GM23338 (cell line): ENCODE measurements at regions not wholly inside any gene's neighbourhood (a gene's known extent, or its start where the extent isn't known, plus 50 kb on each side); places are given as distances from the start of the nearest gene placed in this dataset.

Experiments used
- ATAC-seq: fragments of 200-7000 bp; cut with Tn5 transposase; 3 replicates; pipeline ENCODE4 v1.9.1; 2020
- DNase-seq: peaks from one replicate; pipeline ENCODE4 v3.0.0-alpha.2; 2015; ENCODE audit warnings: low spot score
- H2AFZ ChIP-seq: fragments of 200-600 bp; sonication (generic); 2 replicates; pipeline ENCODE4 v1.8.0; 2016; ENCODE audit warnings: antibody characterized with exemption, mild to moderate bottlenecking, moderate library complexity
- H3F3A ChIP-seq: fragments of 200-600 bp; sonication (generic); replicated peaks from 2 replicates; pipeline ENCODE4 v1.8.0; 2017; ENCODE audit warnings: antibody characterized with exemption, mixed run types, low read depth
- H3K27ac ChIP-seq: fragments of 200-600 bp; sonication (generic); 2 replicates; pipeline ENCODE4 v1.6.1; 2016; ENCODE audit warnings: low read depth
- H3K27me3 ChIP-seq: fragments of 200-600 bp; sonication (generic); 2 replicates; pipeline ENCODE4 v1.8.0; 2016; ENCODE audit warnings: mild to moderate bottlenecking, mixed run types, moderate library complexity; ENCODE audit not compliant: insufficient read depth
- H3K36me3 ChIP-seq: fragments of 200-600 bp; sonication (generic); 2 replicates; pipeline ENCODE4 v1.8.0; 2016; ENCODE audit warnings: mild to moderate bottlenecking; ENCODE audit not compliant: insufficient read depth
- H3K4me1 ChIP-seq: fragments of 200-600 bp; sonication (generic); 2 replicates; pipeline ENCODE4 v1.8.0; 2016; ENCODE audit warnings: mild to moderate bottlenecking, moderate library complexity; ENCODE audit not compliant: insufficient read depth
- H3K4me2 ChIP-seq: fragments of 200-600 bp; sonication (generic); 2 replicates; pipeline ENCODE4 v1.7.1; 2017; ENCODE audit warnings: mixed run types
- H3K4me3 ChIP-seq: fragments of 200-600 bp; sonication (generic); 2 replicates; pipeline ENCODE4 v1.6.1; 2016; ENCODE audit warnings: mixed run types
- H3K79me2 ChIP-seq: fragments of 200-600 bp; sonication (generic); replicated peaks from 2 replicates; pipeline ENCODE4 v1.8.0; 2017; ENCODE audit warnings: mild to moderate bottlenecking; ENCODE audit not compliant: insufficient read depth
- H3K9me2 ChIP-seq: fragments of 200-600 bp; sonication (generic); 2 replicates; pipeline ENCODE4 v1.8.0; 2017; ENCODE audit not compliant: insufficient read depth
- H4K20me1 ChIP-seq: fragments of 200-600 bp; sonication (generic); replicated peaks from 2 replicates; pipeline ENCODE4 v1.8.0; 2017; ENCODE audit warnings: mild to moderate bottlenecking; ENCODE audit not compliant: insufficient read depth
- H3K27ac Mint-ChIP-seq: 2 replicates; pipeline ENCODE4 v1.8.0; 2020; ENCODE audit warnings: inconsistent platforms, mild to moderate bottlenecking, moderate library complexity, mixed read lengths
- H3K27me3 Mint-ChIP-seq: 3 replicates; pipeline ENCODE4 v1.8.0; 2022; ENCODE audit warnings: low read depth, mild to moderate bottlenecking, moderate library complexity, mixed read lengths, inconsistent platforms; ENCODE audit not compliant: insufficient read depth, poor library complexity
- H3K36me3 Mint-ChIP-seq: 3 replicates; pipeline ENCODE4 v1.8.0; 2021; ENCODE audit warnings: low read depth, mild to moderate bottlenecking, inconsistent platforms, moderate library complexity, mixed read lengths
- H3K4me1 Mint-ChIP-seq: 3 replicates; pipeline ENCODE4 v1.8.0; 2020; ENCODE audit warnings: mild to moderate bottlenecking, inconsistent platforms, mixed read lengths
- H3K4me3 Mint-ChIP-seq: 3 replicates; pipeline ENCODE4 v1.8.0; 2021; ENCODE audit warnings: moderate library complexity, mild to moderate bottlenecking, inconsistent platforms, mixed read lengths
- H3K9me3 Mint-ChIP-seq: 3 replicates; pipeline ENCODE4 v1.8.0; 2020; ENCODE audit warnings: moderate library complexity, mild to moderate bottlenecking, inconsistent platforms, mixed read lengths
- CREB1 ChIP-seq: fragments of 250-450 bp; sonication (Bioruptor Pico); IDR thresholded peaks from 2 replicates; pipeline ENCODE4 v1.5.0; 2020; ENCODE audit warnings: low read depth, mild to moderate bottlenecking, moderate library complexity
- EZH2 ChIP-seq: fragments of 200-600 bp; sonication (generic); IDR thresholded peaks from one replicate; pipeline ENCODE4 v1.8.0; 2017; ENCODE audit warnings: antibody characterized with exemption, mild to moderate bottlenecking, low read depth; ENCODE audit not compliant: unreplicated experiment
- EZH2phosphoT487 ChIP-seq: fragments of 200-600 bp; sonication (generic); IDR thresholded peaks from one replicate; pipeline ENCODE4 v1.8.1; 2018; ENCODE audit warnings: antibody characterized with exemption; ENCODE audit not compliant: unreplicated experiment
- JUNB ChIP-seq: IDR thresholded peaks from one replicate; pipeline ENCODE4 v1.6.1; 2016; ENCODE audit warnings: antibody characterized with exemption; ENCODE audit not compliant: unreplicated experiment
- NANOG ChIP-seq: IDR thresholded peaks from 2 replicates; pipeline ENCODE4 v1.6.1; 2016; ENCODE audit warnings: antibody characterized with exemption, borderline replicate concordance
- POLR2AphosphoS5 ChIP-seq: IDR thresholded peaks from 2 replicates; pipeline ENCODE4 v1.6.1; 2016; ENCODE audit warnings: antibody characterized with exemption, low read depth
- STAT1 ChIP-seq: IDR thresholded peaks from one replicate; pipeline ENCODE4 v1.6.1; 2016; ENCODE audit warnings: antibody characterized with exemption; ENCODE audit not compliant: unreplicated experiment
- ZNF114 ChIP-seq: fragments of 250-450 bp; sonication (Bioruptor Pico); IDR thresholded peaks from 2 replicates; pipeline ENCODE4 v1.5.0; 2020; ENCODE audit warnings: mild to moderate bottlenecking, moderate library complexity
- ZNF331 ChIP-seq: fragments of 250-450 bp; sonication (Bioruptor Pico); IDR thresholded peaks from 2 replicates; pipeline ENCODE4 v1.5.0; 2020; ENCODE audit warnings: low read depth, mild to moderate bottlenecking, moderate library complexity
- ZNF462 ChIP-seq: fragments of 250-450 bp; sonication (Bioruptor Pico); IDR thresholded peaks from 2 replicates; pipeline ENCODE4 v1.5.0; 2020; ENCODE audit warnings: mild to moderate bottlenecking, moderate library complexity
- TF ChIP-seq, protein P1 (sequence below): IDR thresholded peaks from 2 replicates; pipeline ENCODE4 v1.6.1; 2016; ENCODE audit warnings: antibody characterized with exemption
- TF ChIP-seq, protein P2 (sequence below), 2 experiments: fragments of 200-600 bp in 1 of 2; sonication (generic) in 1 of 2; conservative IDR thresholded peaks; 2 replicates each; pipeline versions ENCODE4 v1.5.1 to v1.6.1; 2016 to 2017; ENCODE audit warnings: antibody characterized with exemption in 2 of 2, low read depth in 2 of 2, mild to moderate bottlenecking in 2 of 2, moderate library complexity in 1 of 2

GRCh38 chr6:103284835-103285234 is 1574.9 kb downstream of the HACE1 start:
- Mint-ChIP-seq H3K9me3 (peaks cover 35% of the 10 kb centered on the region), H3K36me3 (peaks cover 16% of the 10 kb centered on the region; the same call in 2 of the 3 replicates), H3K4me1 (no peaks in the 10 kb centered on the region), H3K4me3 (no peak overlapping the region), H3K27me3 (peaks cover 2% of the 10 kb centered on the region), H3K27ac (no peak overlapping the region)
- H3F3A ChIP-seq: no peaks in the 10 kb centered on the region
- no peaks in the 10 kb centered on the region; the same call in 1 of the 2 replicates for H3K9me2 ChIP-seq
- no peak for ATAC-seq
- no peak overlapping the region for H3K4me3 ChIP-seq
- H3K27me3 ChIP-seq: no peaks in the 10 kb centered on the region
- no peak for DNase-seq
- no peaks in the 10 kb centered on the region for H4K20me1 ChIP-seq
- H3K4me1 ChIP-seq: no peaks in the 10 kb centered on the region
- no peaks in the 10 kb centered on the region for H3K79me2 ChIP-seq
- no peaks in the 10 kb centered on the region; the same call in 1 of the 2 replicates for H3K36me3 ChIP-seq
- no peak overlapping the region for H3K27ac ChIP-seq
- no peak overlapping the region for H2AFZ ChIP-seq
- TF ChIP-seq, protein P1, sequence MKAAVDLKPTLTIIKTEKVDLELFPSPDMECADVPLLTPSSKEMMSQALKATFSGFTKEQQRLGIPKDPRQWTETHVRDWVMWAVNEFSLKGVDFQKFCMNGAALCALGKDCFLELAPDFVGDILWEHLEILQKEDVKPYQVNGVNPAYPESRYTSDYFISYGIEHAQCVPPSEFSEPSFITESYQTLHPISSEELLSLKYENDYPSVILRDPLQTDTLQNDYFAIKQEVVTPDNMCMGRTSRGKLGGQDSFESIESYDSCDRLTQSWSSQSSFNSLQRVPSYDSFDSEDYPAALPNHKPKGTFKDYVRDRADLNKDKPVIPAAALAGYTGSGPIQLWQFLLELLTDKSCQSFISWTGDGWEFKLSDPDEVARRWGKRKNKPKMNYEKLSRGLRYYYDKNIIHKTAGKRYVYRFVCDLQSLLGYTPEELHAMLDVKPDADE: no peak
- TF ChIP-seq ZNF331 (CRISPR knock-in tag) (no peak), ZNF114 (CRISPR knock-in tag) (no peak), EZH2 (no peak)
- no peak overlapping the region for H3K4me2 ChIP-seq

DNA sequence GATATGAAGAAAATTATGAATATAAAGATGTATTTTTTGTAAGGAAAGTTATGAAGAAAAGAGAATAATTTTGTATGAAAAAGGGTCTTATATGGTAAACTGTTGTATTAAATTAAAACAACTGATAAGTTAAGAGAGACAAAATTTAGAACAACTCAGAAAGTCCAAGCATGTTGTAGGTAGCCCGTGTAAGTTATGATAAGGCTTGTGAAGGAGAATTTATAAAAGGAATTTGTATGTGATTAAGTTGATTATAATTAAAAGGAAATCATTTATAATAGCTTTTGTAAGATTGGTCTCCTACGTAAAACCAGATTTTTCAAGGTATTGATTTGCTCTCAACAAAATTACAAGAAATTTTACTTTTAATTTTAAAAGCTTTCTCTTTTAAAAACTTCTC is 1579.3 kb downstream of the HACE1 start:
- no peaks in the 10 kb centered on the region; the same call in none of the 2 replicates for H3K36me3 ChIP-seq
- Mint-ChIP-seq H3K27ac (no peak overlapping the region), H3K9me3 (peaks cover 53% of the 10 kb centered on the region), H3K27me3 (peaks cover 2% of the 10 kb centered on the region), H3K36me3 (peaks cover 23% of the 10 kb centered on the region; the same call in 2 of the 3 replicates), H3K4me3 (no peak overlapping the region), H3K4me1 (no peaks in the 10 kb centered on the region)
- no peak overlapping the region for H3K27ac ChIP-seq
- H4K20me1 ChIP-seq: no peaks in the 10 kb centered on the region
- DNase-seq (no peak), ATAC-seq (no peak)
- no peaks in the 10 kb centered on the region for H3K79me2 ChIP-seq
- H3K9me2 ChIP-seq: no peaks in the 10 kb centered on the region
- H3F3A ChIP-seq: no peaks in the 10 kb centered on the region
- H3K4me1 ChIP-seq: no peaks in the 10 kb centered on the region
- no peak overlapping the region for H2AFZ ChIP-seq
- no peak overlapping the region for H3K4me3 ChIP-seq
- H3K4me2 ChIP-seq: no peak overlapping the region
- no peaks in the 10 kb centered on the region for H3K27me3 ChIP-seq
- TF ChIP-seq ZNF462 (no peak), NANOG (no peak), POLR2AphosphoS5 (no peak), ZNF114 (CRISPR knock-in tag) (no peak), EZH2phosphoT487 (no peak), JUNB (no peak), CREB1 (CRISPR knock-in tag) (no peak), STAT1 (no peak)
- TF ChIP-seq, protein P2, sequence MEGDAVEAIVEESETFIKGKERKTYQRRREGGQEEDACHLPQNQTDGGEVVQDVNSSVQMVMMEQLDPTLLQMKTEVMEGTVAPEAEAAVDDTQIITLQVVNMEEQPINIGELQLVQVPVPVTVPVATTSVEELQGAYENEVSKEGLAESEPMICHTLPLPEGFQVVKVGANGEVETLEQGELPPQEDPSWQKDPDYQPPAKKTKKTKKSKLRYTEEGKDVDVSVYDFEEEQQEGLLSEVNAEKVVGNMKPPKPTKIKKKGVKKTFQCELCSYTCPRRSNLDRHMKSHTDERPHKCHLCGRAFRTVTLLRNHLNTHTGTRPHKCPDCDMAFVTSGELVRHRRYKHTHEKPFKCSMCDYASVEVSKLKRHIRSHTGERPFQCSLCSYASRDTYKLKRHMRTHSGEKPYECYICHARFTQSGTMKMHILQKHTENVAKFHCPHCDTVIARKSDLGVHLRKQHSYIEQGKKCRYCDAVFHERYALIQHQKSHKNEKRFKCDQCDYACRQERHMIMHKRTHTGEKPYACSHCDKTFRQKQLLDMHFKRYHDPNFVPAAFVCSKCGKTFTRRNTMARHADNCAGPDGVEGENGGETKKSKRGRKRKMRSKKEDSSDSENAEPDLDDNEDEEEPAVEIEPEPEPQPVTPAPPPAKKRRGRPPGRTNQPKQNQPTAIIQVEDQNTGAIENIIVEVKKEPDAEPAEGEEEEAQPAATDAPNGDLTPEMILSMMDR (conservative IDR thresholded peaks at IDR 0.05; ENCODE audit: low read depth in 2 of 2): no peak
